Spleen (tissue), 7 donors: ENCODE measurements at regions not wholly inside any gene's neighbourhood (a gene's known extent, or its start where the extent isn't known, plus 50 kb on each side); places are given as distances from the start of the nearest gene placed in this dataset.

Source experiments
- POLR2A ChIP-seq, 3 donors: fragments of 450-650 bp; IDR thresholded peaks; one replicate each; pipeline ENCODE4 v1.5.1; 2017; ENCODE audit warnings: antibody characterized with exemption in 3 of 3, mild to moderate bottlenecking in 1 of 3
- TF ChIP-seq, protein P1 (sequence below), 11 experiments: fragments of 200-600 bp in 7 of 11; fragments of 450-650 bp in 4 of 11; sonication (generic) in 4 of 11; IDR thresholded peaks in 8 of 11; conservative IDR thresholded peaks in 3 of 11; 1 replicate in 7 of 11; 2 replicates in 4 of 11; pipeline versions ENCODE4 v1.4.0 to v1.8.0; 2016 to 2021; ENCODE audit warnings: antibody characterized with exemption in 11 of 11, inconsistent platforms in 4 of 11, mild to moderate bottlenecking in 1 of 11
- donor health status: DM: no; HTN: no; CAD: no; lungs with moderate emphysema.
- donor health status: DM: no; HTN: no; CAD: no.
- donor health status: DM: no; HTN: no; CAD: no.

DNA sequence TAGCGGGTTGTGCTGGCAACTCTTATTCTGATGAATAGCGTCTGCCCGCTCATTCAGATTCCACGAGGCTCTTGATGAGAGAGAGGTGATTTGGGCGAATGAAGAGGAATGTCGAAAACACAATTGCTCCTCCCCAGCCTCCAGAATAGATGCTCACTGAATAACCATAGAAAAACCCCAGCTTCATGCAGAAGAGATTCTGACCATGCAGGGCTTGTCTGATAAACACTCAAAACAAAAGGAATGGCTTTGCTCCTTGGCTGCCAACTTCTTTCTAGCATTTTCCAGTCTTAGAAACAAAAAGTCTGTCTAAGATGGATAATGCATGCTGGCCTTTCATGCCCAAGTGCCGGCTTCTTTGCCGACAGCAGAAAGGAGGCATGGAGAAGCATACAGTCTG lies 569.5 kb downstream of the MN1 start:
- TF ChIP-seq, protein P1, sequence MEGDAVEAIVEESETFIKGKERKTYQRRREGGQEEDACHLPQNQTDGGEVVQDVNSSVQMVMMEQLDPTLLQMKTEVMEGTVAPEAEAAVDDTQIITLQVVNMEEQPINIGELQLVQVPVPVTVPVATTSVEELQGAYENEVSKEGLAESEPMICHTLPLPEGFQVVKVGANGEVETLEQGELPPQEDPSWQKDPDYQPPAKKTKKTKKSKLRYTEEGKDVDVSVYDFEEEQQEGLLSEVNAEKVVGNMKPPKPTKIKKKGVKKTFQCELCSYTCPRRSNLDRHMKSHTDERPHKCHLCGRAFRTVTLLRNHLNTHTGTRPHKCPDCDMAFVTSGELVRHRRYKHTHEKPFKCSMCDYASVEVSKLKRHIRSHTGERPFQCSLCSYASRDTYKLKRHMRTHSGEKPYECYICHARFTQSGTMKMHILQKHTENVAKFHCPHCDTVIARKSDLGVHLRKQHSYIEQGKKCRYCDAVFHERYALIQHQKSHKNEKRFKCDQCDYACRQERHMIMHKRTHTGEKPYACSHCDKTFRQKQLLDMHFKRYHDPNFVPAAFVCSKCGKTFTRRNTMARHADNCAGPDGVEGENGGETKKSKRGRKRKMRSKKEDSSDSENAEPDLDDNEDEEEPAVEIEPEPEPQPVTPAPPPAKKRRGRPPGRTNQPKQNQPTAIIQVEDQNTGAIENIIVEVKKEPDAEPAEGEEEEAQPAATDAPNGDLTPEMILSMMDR (IDR thresholded peaks at IDR 0.05 in 8 of 11, conservative IDR thresholded peaks at IDR 0.05 in 3 of 11) = no peak
- no peak for TF ChIP-seq POLR2A (IDR thresholded peaks at IDR 0.05)
